Nephron (organoid): ENCODE measurements at regions not wholly inside any gene's neighbourhood (a gene's known extent, or its start where the extent isn't known, plus 50 kb on each side); places are given as distances from the start of the nearest gene placed in this dataset.

Source experiments
- H3K27ac Mint-ChIP-seq, 3 experiments: 2 replicates each; pipeline ENCODE4 v1.8.0; 2020; ENCODE audit warnings: mixed read lengths in 3 of 3, mild to moderate bottlenecking in 2 of 3, moderate library complexity in 1 of 3
- H3K27me3 Mint-ChIP-seq: 2 replicates; pipeline ENCODE4 v1.8.0; 2021; ENCODE audit warnings: low read depth, mild to moderate bottlenecking, moderate library complexity, mixed read lengths
- H3K36me3 Mint-ChIP-seq: 2 replicates; pipeline ENCODE4 v1.8.0; 2020; ENCODE audit warnings: low read depth, mixed read lengths
- H3K4me1 Mint-ChIP-seq: 2 replicates; pipeline ENCODE4 v1.8.0; 2020; ENCODE audit warnings: mixed read lengths
- H3K4me3 Mint-ChIP-seq, 3 experiments: 2 replicates each; pipeline ENCODE4 v1.8.0; 2020; ENCODE audit warnings: mild to moderate bottlenecking in 3 of 3, mixed read lengths in 3 of 3, moderate library complexity in 2 of 3
- H3K9me3 Mint-ChIP-seq: 2 replicates; pipeline ENCODE4 v1.8.0; 2020; ENCODE audit warnings: mixed read lengths
- TF ChIP-seq, protein P1 (sequence below), 3 experiments: fragments of 200-600 bp; sonication (generic); IDR thresholded peaks; one replicate each; pipeline ENCODE4 v1.5.0; 2021; ENCODE audit warnings: antibody characterized with exemption in 3 of 3; ENCODE audit not compliant: unreplicated experiment in 3 of 3

DNA sequence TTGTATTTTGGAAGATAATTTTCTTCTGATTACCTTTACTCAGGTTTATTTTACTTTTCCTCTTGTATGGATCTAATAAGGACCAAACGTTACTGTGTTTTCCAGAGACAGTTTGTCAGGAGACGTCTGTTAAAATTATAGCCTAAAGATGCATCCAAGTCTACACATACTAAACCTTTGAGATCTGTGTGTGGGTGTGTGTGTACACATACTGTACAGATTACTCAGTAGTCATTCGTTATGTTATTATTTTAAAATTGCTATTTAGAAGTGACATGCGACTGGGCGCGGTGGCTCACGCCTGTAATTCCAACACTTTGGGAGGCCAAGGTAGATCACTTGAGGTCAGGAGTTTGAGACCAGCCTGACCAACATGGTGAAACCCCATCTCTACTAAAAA lies 51.6 kb upstream of the CNTLN start:
- H3K27ac Mint-ChIP-seq = peak overlapping the region; percentile 61 to 91 (median 75)
- TF ChIP-seq, protein P1, sequence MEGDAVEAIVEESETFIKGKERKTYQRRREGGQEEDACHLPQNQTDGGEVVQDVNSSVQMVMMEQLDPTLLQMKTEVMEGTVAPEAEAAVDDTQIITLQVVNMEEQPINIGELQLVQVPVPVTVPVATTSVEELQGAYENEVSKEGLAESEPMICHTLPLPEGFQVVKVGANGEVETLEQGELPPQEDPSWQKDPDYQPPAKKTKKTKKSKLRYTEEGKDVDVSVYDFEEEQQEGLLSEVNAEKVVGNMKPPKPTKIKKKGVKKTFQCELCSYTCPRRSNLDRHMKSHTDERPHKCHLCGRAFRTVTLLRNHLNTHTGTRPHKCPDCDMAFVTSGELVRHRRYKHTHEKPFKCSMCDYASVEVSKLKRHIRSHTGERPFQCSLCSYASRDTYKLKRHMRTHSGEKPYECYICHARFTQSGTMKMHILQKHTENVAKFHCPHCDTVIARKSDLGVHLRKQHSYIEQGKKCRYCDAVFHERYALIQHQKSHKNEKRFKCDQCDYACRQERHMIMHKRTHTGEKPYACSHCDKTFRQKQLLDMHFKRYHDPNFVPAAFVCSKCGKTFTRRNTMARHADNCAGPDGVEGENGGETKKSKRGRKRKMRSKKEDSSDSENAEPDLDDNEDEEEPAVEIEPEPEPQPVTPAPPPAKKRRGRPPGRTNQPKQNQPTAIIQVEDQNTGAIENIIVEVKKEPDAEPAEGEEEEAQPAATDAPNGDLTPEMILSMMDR (IDR thresholded peaks at IDR 0.05; ENCODE audit: unreplicated experiment in 3 of 3) = no peak
- H3K4me1 Mint-ChIP-seq = peaks cover 32% of the 10 kb centered on the region
- no peak overlapping the region for H3K4me3 Mint-ChIP-seq
- H3K27me3 Mint-ChIP-seq = peaks cover 3% of the 10 kb centered on the region
- no peaks in the 10 kb centered on the region for H3K36me3 Mint-ChIP-seq
- no peaks in the 10 kb centered on the region for H3K9me3 Mint-ChIP-seq

GRCh38 chr9:17082343-17083064 lies 52.3 kb upstream of the CNTLN start:
- Mint-ChIP-seq H3K36me3 (no peaks in the 10 kb centered on the region), H3K4me1 (peaks cover 37% of the 10 kb centered on the region), H3K27ac (peak overlapping the region; percentile 83 to 96 (median 91)), H3K4me3 (peak overlapping the region in 2 of 3 experiments; percentile 3 to 4), H3K9me3 (no peaks in the 10 kb centered on the region), H3K27me3 (peaks cover 3% of the 10 kb centered on the region)
- TF ChIP-seq, protein P1 (IDR thresholded peaks at IDR 0.05; ENCODE audit: unreplicated experiment in 3 of 3) = peak in 2 of 3 experiments; percentile 8 to 27

DNA sequence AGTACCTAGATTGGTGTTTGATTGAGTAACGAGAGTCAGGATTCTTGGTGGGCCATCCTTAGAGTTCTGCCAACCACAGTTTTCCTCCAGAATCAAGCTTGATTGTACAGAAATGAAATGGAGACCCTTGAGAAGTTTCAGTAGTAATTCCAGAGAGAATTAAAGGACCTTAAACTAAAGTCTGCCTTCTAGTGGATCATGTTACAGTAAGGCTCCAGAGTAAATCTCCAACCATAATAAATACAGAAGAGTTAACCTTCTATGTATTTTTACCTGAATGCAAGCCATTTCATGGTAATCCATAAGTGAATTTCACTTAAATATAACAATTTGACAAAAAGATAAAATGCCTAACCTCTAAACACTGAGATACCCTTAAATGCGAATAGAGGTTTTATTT lies 53.0 kb upstream of the CNTLN start:
- TF ChIP-seq, protein P1 (IDR thresholded peaks at IDR 0.05; ENCODE audit: unreplicated experiment in 3 of 3) = no peak

DNA sequence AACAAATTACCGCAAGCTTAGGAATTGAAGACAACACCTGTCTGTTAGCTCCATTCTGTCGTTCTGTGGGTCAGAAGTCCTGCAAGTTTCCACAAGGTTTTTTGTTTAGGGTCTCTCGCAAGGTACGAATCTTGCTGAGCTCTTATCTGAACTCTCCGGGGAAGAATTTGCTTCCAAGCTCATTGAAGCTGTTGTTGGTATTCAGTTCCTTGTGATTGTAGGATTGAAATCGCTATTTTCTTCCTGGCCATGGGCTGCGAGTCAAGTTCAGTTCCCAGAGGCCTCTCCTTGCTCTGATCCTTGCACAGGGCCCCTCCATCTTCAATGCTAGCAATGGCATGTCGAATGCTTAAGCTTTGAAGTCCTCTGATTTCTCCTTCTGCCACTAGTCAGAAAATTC lies 53.5 kb upstream of the CNTLN start:
- Mint-ChIP-seq H3K27ac (peak overlapping the region; percentile 83 to 96 (median 91)), H3K36me3 (no peaks in the 10 kb centered on the region), H3K27me3 (peaks cover 3% of the 10 kb centered on the region), H3K9me3 (no peaks in the 10 kb centered on the region), H3K4me3 (no peak overlapping the region), H3K4me1 (peaks cover 38% of the 10 kb centered on the region)
- TF ChIP-seq, protein P1 (IDR thresholded peaks at IDR 0.05; ENCODE audit: unreplicated experiment in 3 of 3) = no peak

More for the DNA sequence above, 53.0 kb upstream of the CNTLN start:
- peak overlapping the region; percentile 83 to 96 (median 91) for H3K27ac Mint-ChIP-seq
- H3K27me3 Mint-ChIP-seq = peaks cover 3% of the 10 kb centered on the region
- H3K4me1 Mint-ChIP-seq = peaks cover 37% of the 10 kb centered on the region
- no peaks in the 10 kb centered on the region for H3K36me3 Mint-ChIP-seq
- no peaks in the 10 kb centered on the region for H3K9me3 Mint-ChIP-seq
- H3K4me3 Mint-ChIP-seq = no peak overlapping the region

- H3K9me3 Mint-ChIP-seq = no peaks in the 10 kb centered on the region
- no peak overlapping the region for H3K4me3 Mint-ChIP-seq
- no peaks in the 10 kb centered on the region for H3K36me3 Mint-ChIP-seq
- H3K27me3 Mint-ChIP-seq = peaks cover 2% of the 10 kb centered on the region
- peaks cover 30% of the 10 kb centered on the region for H3K4me1 Mint-ChIP-seq
- TF ChIP-seq, protein P1 (IDR thresholded peaks at IDR 0.05; ENCODE audit: unreplicated experiment in 3 of 3) = no peak
- H3K27ac Mint-ChIP-seq = peak overlapping the region; percentile 54 to 92 (median 65)
Observed at GRCh38 chr9:17075758-17076485, 58.9 kb upstream of the CNTLN start.
